LoVo (cell line): ENCODE measurements at regions not wholly inside any gene's neighbourhood (a gene's known extent, or its start where the extent isn't known, plus 50 kb on each side); places are given as distances from the start of the nearest gene placed in this dataset.
"Not testable (repeated sequence)": the region's sequence is repeated elsewhere in the genome, so short reads cannot be mapped to it uniquely, and the experiment has no call there.

ENCODE experiments used
- DNase-seq: peaks from one replicate; pipeline ENCODE4 v3.0.0-alpha.2; 2016; ENCODE audit warnings: low spot score

DNA sequence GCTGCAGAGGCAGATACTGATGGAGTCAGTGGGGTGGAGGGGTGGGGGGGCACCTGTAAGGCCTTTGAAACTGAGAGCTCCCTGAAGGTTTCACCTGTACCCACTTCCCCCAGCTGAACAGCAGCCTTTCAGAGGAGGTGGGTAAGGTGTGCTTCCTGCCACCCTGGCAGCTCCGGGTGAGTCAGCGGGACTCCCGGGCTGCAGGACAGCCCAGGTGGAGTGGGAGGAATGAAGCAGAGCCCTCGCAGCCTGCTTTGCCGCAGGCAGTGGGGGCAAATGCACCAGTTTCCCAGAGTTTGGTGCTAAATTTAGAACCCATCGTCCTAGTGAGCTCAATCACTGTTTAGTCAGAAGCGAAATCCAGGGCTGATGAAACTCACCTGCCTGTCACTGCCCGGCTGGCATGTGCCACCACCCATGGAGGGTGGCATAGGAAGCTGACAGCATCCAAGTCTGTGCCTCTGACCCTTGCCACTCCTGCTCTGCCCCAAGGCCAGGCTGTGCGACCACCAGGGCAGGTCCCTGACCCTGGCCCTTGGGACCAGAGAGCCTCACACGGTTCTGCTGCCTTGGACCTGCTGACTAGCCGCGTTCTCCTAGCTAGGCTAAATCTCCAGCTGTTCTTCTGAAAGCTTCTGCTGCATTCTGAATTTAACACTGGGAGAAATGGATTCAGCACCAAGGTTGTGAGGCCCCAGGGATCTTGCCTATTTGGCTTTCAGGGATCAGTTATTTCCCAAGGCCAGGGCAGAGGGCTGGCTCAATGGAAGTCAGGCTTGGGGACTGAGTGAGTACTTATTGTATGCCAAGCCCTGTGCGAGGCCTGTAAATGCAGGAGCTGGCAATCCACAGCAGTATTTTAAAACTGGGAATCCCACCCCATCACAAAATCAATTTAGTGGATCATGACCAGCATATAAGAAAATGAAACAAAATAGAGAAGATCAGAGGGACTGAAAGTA lies 67.3 kb upstream of the RASGRF1 start:
- no peak for DNase-seq

DNA sequence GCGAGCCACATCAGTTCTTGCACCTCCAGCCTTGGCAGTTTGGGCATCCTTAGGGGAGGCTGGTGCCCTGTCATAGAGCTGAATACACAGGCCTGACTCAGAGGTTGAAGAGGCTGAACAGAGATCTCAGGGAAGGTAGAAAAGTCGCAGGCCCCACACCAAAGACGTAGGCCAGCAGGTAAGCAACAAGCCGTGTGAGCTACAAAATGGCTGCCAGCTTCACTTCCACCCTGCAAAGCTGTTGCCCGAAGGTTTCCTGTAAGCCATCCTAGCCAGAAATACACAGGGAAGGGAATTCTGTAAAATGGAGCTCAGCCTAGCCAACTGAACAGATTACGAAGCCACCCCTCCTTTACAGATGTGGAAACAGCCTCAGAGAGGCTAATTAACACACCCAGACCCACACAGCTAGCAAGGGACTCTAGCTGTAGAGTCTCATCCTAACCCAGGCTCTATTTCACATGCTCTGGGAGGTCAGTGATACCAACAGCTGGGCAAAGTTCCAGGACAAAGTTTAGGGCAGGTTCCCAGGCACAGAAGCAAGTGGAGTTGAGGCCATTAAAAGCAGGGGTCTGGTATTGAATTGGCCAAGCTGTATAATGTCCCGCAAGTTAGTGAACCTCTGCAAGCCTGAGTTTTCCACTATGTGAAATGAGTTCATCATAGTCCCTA lies 66.3 kb upstream of the RASGRF1 start:
- no peak for DNase-seq

DNA sequence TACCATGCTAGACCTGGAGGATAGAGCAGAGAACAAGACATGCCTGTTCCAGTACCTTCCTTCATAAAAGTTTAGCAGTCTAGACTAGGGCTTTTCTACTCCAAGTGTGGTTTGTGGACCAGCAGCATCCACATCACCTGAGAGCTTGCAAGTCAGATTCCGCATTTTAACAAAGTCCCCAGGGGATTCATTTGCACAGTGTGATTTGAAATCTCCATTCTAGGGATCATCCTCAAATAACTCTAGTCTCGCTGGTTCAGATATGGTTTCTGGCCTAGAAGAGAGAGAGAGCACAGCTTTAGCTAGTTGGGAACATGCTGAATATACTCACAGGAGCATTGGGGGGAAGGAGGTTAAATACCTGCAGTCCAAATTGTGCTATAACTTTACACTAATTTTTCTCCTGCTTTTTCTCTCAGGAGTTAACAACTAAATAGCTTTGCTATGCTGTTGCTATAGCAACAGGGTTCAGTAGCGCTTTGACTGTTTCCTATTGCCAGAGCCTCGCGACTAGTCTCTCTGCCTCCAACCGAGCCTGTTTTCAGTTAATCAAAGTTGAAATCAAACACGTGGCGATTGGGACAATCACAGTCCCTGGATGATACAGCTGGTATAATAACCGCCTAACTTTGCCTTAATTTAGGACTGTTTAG lies 64.0 kb upstream of the RASGRF1 start:
- DNase-seq, result no peak

DNA sequence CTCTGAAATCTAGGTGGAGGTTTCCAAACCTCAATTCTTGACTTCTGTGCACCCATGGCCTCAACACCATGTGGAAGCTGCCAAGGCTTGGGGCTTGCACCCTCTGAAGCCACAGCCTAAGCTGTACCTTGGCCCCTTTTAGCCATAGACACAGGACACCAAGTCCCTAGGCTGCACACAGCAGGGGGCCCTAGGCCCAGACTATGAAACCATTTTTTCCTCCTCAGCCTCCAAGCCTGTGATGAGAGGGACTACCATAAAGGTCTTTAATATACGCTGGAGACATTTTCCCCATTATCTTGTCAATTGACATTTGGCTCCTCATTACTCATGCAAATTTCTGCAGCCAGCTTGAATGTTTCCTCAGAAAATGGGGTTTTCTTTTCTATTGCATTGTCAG lies 53.7 kb upstream of the RASGRF1 start:
- DNase-seq, result not testable (repeated sequence)

DNA sequence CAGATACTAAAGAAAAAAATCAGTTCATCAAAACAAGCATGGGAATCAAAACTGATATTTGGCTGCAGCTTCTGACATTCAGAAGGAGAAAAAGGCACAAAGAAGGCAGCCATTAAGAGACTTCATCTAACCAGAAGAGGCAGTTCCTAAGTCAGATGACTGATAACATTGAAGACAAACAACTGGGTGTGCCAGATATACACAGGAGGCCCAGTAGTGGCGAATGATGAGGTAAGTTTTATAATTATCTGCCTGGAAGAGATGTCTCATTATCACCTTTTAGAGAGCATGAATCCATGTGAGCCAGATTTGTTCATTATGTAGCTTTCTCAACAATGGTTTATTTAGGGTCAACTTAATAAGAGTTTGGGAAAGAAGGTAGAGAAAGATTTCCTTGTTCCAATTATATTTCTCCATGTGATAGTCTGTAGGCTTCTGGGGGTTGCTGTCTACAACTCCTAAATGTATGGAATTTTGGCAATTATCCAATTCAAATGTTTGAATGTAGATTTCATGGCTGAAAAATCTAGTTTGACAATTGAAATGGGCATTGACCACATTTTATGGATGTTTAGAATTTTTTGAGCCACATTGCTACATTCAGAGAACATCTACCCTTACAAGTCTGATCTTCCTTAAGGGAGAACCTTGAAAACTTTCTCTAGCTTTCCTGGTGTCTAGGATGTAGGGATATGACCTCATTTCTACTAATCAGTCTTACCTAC lies 50.4 kb upstream of the RASGRF1 start:
- DNase-seq, result no peak
